ENCODE measurements at regions not wholly inside any gene's neighbourhood (a gene's known extent, or its start where the extent isn't known, plus 50 kb on each side); places are given as distances from the start of the nearest gene placed in this dataset.
"Not testable (repeated sequence)": the region's sequence is repeated elsewhere in the genome, so short reads cannot be mapped to it uniquely, and the experiment has no call there.

- Mint-ChIP-seq H3K4me3 (no peak overlapping the region), H3K4me1 (no peaks in the 10 kb centered on the region), H3K9me3 (no peaks in the 10 kb centered on the region), H3K27me3 (peaks cover 18 to 20% of the 10 kb centered on the region in 2 donors), H3K36me3 (no peaks in the 10 kb centered on the region), H3K27ac (no peak overlapping the region)
- ATAC-seq (replicated peaks in 1 of 4) (no peak), DNase-seq (no peak)
- ChIA-PET POLR2A (no interaction called here), CTCF (no interaction called here)
- WGBS (ENCODE audit: insufficient coverage) = 83% methylated on average over 5 of the region's 5 CpGs
- Histone ChIP-seq H3K36me3 (ENCODE audit: control insufficient read depth in 2 of 2, extremely low read depth in 1 of 2, insufficient read depth in 1 of 2, low read length in 1 of 2) (no peaks in the 10 kb centered on the region), H3K27me3 (replicated peaks in 1 of 2; ENCODE audit: control insufficient read depth in 2 of 2, extremely low read depth in 1 of 2, insufficient read depth in 2 of 2, low read length in 1 of 2) (peaks cover 0 to 55% of the 10 kb centered on the region in 2 experiments), H3K27ac (ENCODE audit: low read length) (no peak overlapping the region), H3K9me3 (no peaks in the 10 kb centered on the region), H3K4me1 (ENCODE audit: control insufficient read depth in 1 of 2, extremely low read depth in 1 of 2, insufficient read depth in 2 of 2, low read length in 2 of 2) (no peaks in the 10 kb centered on the region), H3K4me3 (ENCODE audit: control insufficient read depth in 1 of 2, extremely low read depth in 1 of 2, low read length in 1 of 2) (no peak overlapping the region)
These were observed 207.1 kb downstream of the NDUFA10 start for GRCh38 chr2:239818086-239818485.

- H3K27ac ChIP-seq (ENCODE audit: low read length); H3K4me3 ChIP-seq (ENCODE audit: control insufficient read depth in 1 of 2, extremely low read depth in 1 of 2, low read length in 1 of 2): not testable (repeated sequence)
- peaks cover 18 to 20% of the 10 kb centered on the region in 2 donors for H3K27me3 Mint-ChIP-seq
These were observed 207.6 kb downstream of the NDUFA10 start for GRCh38 chr2:239817468-239818031.

GRCh38 chr2:239816576-239817467 lies 208.3 kb downstream of the NDUFA10 start:
- H3K9me3 Mint-ChIP-seq = no peaks in the 10 kb centered on the region
- H3K27me3 Mint-ChIP-seq = peaks cover 14 to 15% of the 10 kb centered on the region in 2 donors
- ChIA-PET CTCF (no interaction called here), POLR2A (no interaction called here)
- DNase-seq (no peak), ATAC-seq (replicated peaks in 1 of 4) (no peak)
- no peaks in the 10 kb centered on the region for H3K9me3 ChIP-seq
- H3K36me3 Mint-ChIP-seq = no peaks in the 10 kb centered on the region
- H3K4me1 ChIP-seq (ENCODE audit: control insufficient read depth in 1 of 2, extremely low read depth in 1 of 2, insufficient read depth in 2 of 2, low read length in 2 of 2) = no peaks in the 10 kb centered on the region
- WGBS (ENCODE audit: insufficient coverage) = 78% methylated on average over 14 of the region's 17 CpGs
- no peak overlapping the region for H3K4me3 Mint-ChIP-seq
- no peaks in the 10 kb centered on the region for H3K36me3 ChIP-seq (ENCODE audit: control insufficient read depth in 2 of 2, extremely low read depth in 1 of 2, insufficient read depth in 1 of 2, low read length in 1 of 2)
- H3K4me1 Mint-ChIP-seq = no peaks in the 10 kb centered on the region
- H3K4me3 ChIP-seq (ENCODE audit: control insufficient read depth in 1 of 2, extremely low read depth in 1 of 2, low read length in 1 of 2) = no peak overlapping the region
- no peak overlapping the region for H3K27ac Mint-ChIP-seq
- no peak overlapping the region for H3K27ac ChIP-seq (ENCODE audit: low read length)
- H3K27me3 ChIP-seq (replicated peaks in 1 of 2; ENCODE audit: control insufficient read depth in 2 of 2, extremely low read depth in 1 of 2, insufficient read depth in 2 of 2, low read length in 1 of 2) = peaks cover 0 to 49% of the 10 kb centered on the region in 2 experiments

More at GRCh38 chr2:239817468-239818031, 207.6 kb downstream of the NDUFA10 start:
- peaks cover 0 to 56% of the 10 kb centered on the region in 2 experiments for H3K27me3 ChIP-seq (replicated peaks in 1 of 2; ENCODE audit: control insufficient read depth in 2 of 2, extremely low read depth in 1 of 2, insufficient read depth in 2 of 2, low read length in 1 of 2)
- CTCF ChIA-PET; H3K36me3 Mint-ChIP-seq; H3K9me3 ChIP-seq; H3K4me1 Mint-ChIP-seq; ATAC-seq (replicated peaks in 1 of 4); H3K4me3 Mint-ChIP-seq; POLR2A ChIA-PET; H3K36me3 ChIP-seq (ENCODE audit: control insufficient read depth in 2 of 2, extremely low read depth in 1 of 2, insufficient read depth in 1 of 2, low read length in 1 of 2); H3K27ac Mint-ChIP-seq; H3K4me1 ChIP-seq (ENCODE audit: control insufficient read depth in 1 of 2, extremely low read depth in 1 of 2, insufficient read depth in 2 of 2, low read length in 2 of 2); H3K9me3 Mint-ChIP-seq: not testable (repeated sequence)
- peak in 1 of 35 experiments; percentile 19 for DNase-seq
- WGBS (ENCODE audit: insufficient coverage) = 58% methylated on average over 7 of the region's 8 CpGs

- Mint-ChIP-seq H3K36me3 (no peaks in the 10 kb centered on the region), H3K4me1 (no peaks in the 10 kb centered on the region), H3K9me3 (no peaks in the 10 kb centered on the region), H3K27me3 (peaks cover 8 to 10% of the 10 kb centered on the region in 2 donors), H3K4me3 (no peak overlapping the region), H3K27ac (no peak overlapping the region)
- Histone ChIP-seq H3K4me1 (ENCODE audit: control insufficient read depth in 1 of 2, extremely low read depth in 1 of 2, insufficient read depth in 2 of 2, low read length in 2 of 2) (no peaks in the 10 kb centered on the region), H3K9me3 (no peaks in the 10 kb centered on the region), H3K4me3 (ENCODE audit: control insufficient read depth in 1 of 2, extremely low read depth in 1 of 2, low read length in 1 of 2) (no peak overlapping the region), H3K36me3 (ENCODE audit: control insufficient read depth in 2 of 2, extremely low read depth in 1 of 2, insufficient read depth in 1 of 2, low read length in 1 of 2) (no peaks in the 10 kb centered on the region), H3K27me3 (replicated peaks in 1 of 2; ENCODE audit: control insufficient read depth in 2 of 2, extremely low read depth in 1 of 2, insufficient read depth in 2 of 2, low read length in 1 of 2) (peaks cover 0 to 49% of the 10 kb centered on the region in 2 experiments), H3K27ac (ENCODE audit: low read length) (no peak overlapping the region)
- ATAC-seq (replicated peaks in 1 of 4) = no peak
- ChIA-PET CTCF (no interaction called here), POLR2A (no interaction called here)
- 79% methylated on average over 12 of the region's 12 CpGs for WGBS (ENCODE audit: insufficient coverage)
- DNase-seq = no peak
These were observed 209.5 kb downstream of the NDUFA10 start for GRCh38 chr2:239815671-239816070.

GRCh38 chr2:239814861-239815601 lies 210.1 kb downstream of the NDUFA10 start:
- Histone ChIP-seq H3K27me3 (replicated peaks in 1 of 2; ENCODE audit: control insufficient read depth in 2 of 2, extremely low read depth in 1 of 2, insufficient read depth in 2 of 2, low read length in 1 of 2) (peaks cover 0 to 42% of the 10 kb centered on the region in 2 experiments), H3K4me1 (ENCODE audit: control insufficient read depth in 1 of 2, extremely low read depth in 1 of 2, insufficient read depth in 2 of 2, low read length in 2 of 2) (no peaks in the 10 kb centered on the region), H3K27ac (ENCODE audit: low read length) (no peak overlapping the region), H3K9me3 (no peaks in the 10 kb centered on the region), H3K4me3 (ENCODE audit: control insufficient read depth in 1 of 2, extremely low read depth in 1 of 2, low read length in 1 of 2) (no peak overlapping the region), H3K36me3 (ENCODE audit: control insufficient read depth in 2 of 2, extremely low read depth in 1 of 2, insufficient read depth in 1 of 2, low read length in 1 of 2) (no peaks in the 10 kb centered on the region)
- Mint-ChIP-seq H3K4me1 (no peaks in the 10 kb centered on the region), H3K27ac (no peak overlapping the region), H3K4me3 (no peak overlapping the region), H3K9me3 (no peaks in the 10 kb centered on the region), H3K36me3 (no peaks in the 10 kb centered on the region), H3K27me3 (peaks cover 7 to 10% of the 10 kb centered on the region in 2 donors)
- ChIA-PET CTCF (no interaction called here), POLR2A (no interaction called here)
- DNase-seq = no peak
- no peak for ATAC-seq (replicated peaks in 1 of 4)
- WGBS (ENCODE audit: insufficient coverage) = 91% methylated on average over 14 of the region's 19 CpGs

GRCh38 chr2:239814116-239814860 lies 210.9 kb downstream of the NDUFA10 start:
- no peak for DNase-seq
- Mint-ChIP-seq H3K9me3 (no peaks in the 10 kb centered on the region), H3K4me3 (no peak overlapping the region), H3K27me3 (peaks cover 7 to 10% of the 10 kb centered on the region in 2 donors), H3K4me1 (no peaks in the 10 kb centered on the region), H3K36me3 (no peaks in the 10 kb centered on the region), H3K27ac (no peak overlapping the region)
- Histone ChIP-seq H3K27me3 (replicated peaks in 1 of 2; ENCODE audit: control insufficient read depth in 2 of 2, extremely low read depth in 1 of 2, insufficient read depth in 2 of 2, low read length in 1 of 2) (peaks cover 0 to 35% of the 10 kb centered on the region in 2 experiments), H3K4me1 (ENCODE audit: control insufficient read depth in 1 of 2, extremely low read depth in 1 of 2, insufficient read depth in 2 of 2, low read length in 2 of 2) (no peaks in the 10 kb centered on the region), H3K4me3 (ENCODE audit: control insufficient read depth in 1 of 2, extremely low read depth in 1 of 2, low read length in 1 of 2) (no peak overlapping the region), H3K9me3 (no peaks in the 10 kb centered on the region), H3K27ac (ENCODE audit: low read length) (no peak overlapping the region), H3K36me3 (ENCODE audit: control insufficient read depth in 2 of 2, extremely low read depth in 1 of 2, insufficient read depth in 1 of 2, low read length in 1 of 2) (no peaks in the 10 kb centered on the region)
- no peak for ATAC-seq (replicated peaks in 1 of 4)
- ChIA-PET POLR2A (no interaction called here), CTCF (no interaction called here)
- WGBS (ENCODE audit: insufficient coverage) = 71% methylated on average over 10 of the region's 15 CpGs
